OCI-LY1 (cell line): ENCODE measurements at regions not wholly inside any gene's neighbourhood (a gene's known extent, or its start where the extent isn't known, plus 50 kb on each side); places are given as distances from the start of the nearest gene placed in this dataset.

ENCODE experiments used
- H2AFZ ChIP-seq: fragments of 200-600 bp; sonication (generic), shearing (Covaris generic); 2 replicates; pipeline ENCODE4 v1.6.0; 2014; ENCODE audit warnings: antibody characterized with exemption, mild to moderate bottlenecking, low read length
- H3F3A ChIP-seq: fragments of 200-600 bp; sonication (generic), shearing (Covaris generic); 2 replicates; pipeline ENCODE4 v1.6.0; 2014; ENCODE audit warnings: mild to moderate bottlenecking, antibody characterized with exemption, low read length, moderate library complexity; ENCODE audit not compliant: insufficient read depth
- H3K27ac ChIP-seq: fragments of 200-600 bp; sonication (generic); 2 replicates; pipeline ENCODE4 v1.5.1; 2014; ENCODE audit warnings: low read length, mixed run types, mild to moderate bottlenecking, low read depth; ENCODE audit not compliant: poor library complexity, severe bottlenecking
- H3K27me3 ChIP-seq: fragments of 200-600 bp; sonication (generic); 2 replicates; pipeline ENCODE4 v1.6.0; 2014; ENCODE audit warnings: antibody characterized with exemption, mild to moderate bottlenecking, low read length, moderate library complexity; ENCODE audit not compliant: insufficient read depth
- H3K36me3 ChIP-seq: fragments of 200-600 bp; sonication (generic); 2 replicates; pipeline ENCODE4 v1.6.1; 2014; ENCODE audit warnings: mild to moderate bottlenecking, antibody characterized with exemption, low read length, moderate library complexity, mixed read lengths; ENCODE audit not compliant: insufficient read depth
- H3K4me1 ChIP-seq: fragments of 200-600 bp; sonication (generic); 2 replicates; pipeline ENCODE4 v1.5.1; 2014; ENCODE audit warnings: mild to moderate bottlenecking, low read length, moderate library complexity; ENCODE audit not compliant: insufficient read depth, severe bottlenecking
- H3K4me2 ChIP-seq: fragments of 200-600 bp; sonication (generic), shearing (Covaris generic); 2 replicates; pipeline ENCODE4 v1.6.1; 2014; ENCODE audit warnings: low read length
- H3K4me3 ChIP-seq: fragments of 200-600 bp; sonication (generic); 2 replicates; pipeline ENCODE4 v1.5.1; 2014; ENCODE audit warnings: low read length, low read depth, mild to moderate bottlenecking, mixed read lengths; ENCODE audit not compliant: poor library complexity, severe bottlenecking
- H3K79me2 ChIP-seq: fragments of 200-600 bp; shearing (Covaris generic); 2 replicates; pipeline ENCODE4 v1.6.1; 2016; ENCODE audit warnings: mixed run types, low read length, mixed read lengths; ENCODE audit not compliant: insufficient read depth
- H3K9ac ChIP-seq: fragments of 200-600 bp; sonication (generic), shearing (Covaris generic); 2 replicates; pipeline ENCODE4 v1.6.1; 2014; ENCODE audit warnings: mild to moderate bottlenecking, low read length, mixed read lengths
- H3K9me2 ChIP-seq: fragments of 200-600 bp; sonication (generic), shearing (Covaris generic); 2 replicates; pipeline ENCODE4 v1.6.1; 2014; ENCODE audit warnings: low read depth, mild to moderate bottlenecking, low read length, mixed read lengths
- H3K9me3 ChIP-seq: fragments of 200-600 bp; shearing (Covaris generic); 2 replicates; pipeline ENCODE4 v1.6.1; 2014; ENCODE audit warnings: low read length, mixed read lengths
- H4K20me1 ChIP-seq: fragments of 200-600 bp; sonication (generic), shearing (Covaris generic); 2 replicates; pipeline ENCODE4 v1.6.0; 2016; ENCODE audit warnings: mild to moderate bottlenecking, low read length; ENCODE audit not compliant: insufficient read depth
- CTCF ChIP-seq: fragments of 200-600 bp; sonication (generic), shearing (Covaris generic); IDR thresholded peaks from 2 replicates; pipeline ENCODE4 v1.5.1; 2017; ENCODE audit warnings: mild to moderate bottlenecking, antibody characterized with exemption, low read length, moderate library complexity, mixed read lengths
- EZH2 ChIP-seq: fragments of 200-600 bp; sonication (generic), shearing (Covaris generic); IDR thresholded peaks from 2 replicates; pipeline ENCODE4 v1.8.0; 2017; ENCODE audit warnings: borderline replicate concordance, mixed run types, mild to moderate bottlenecking, antibody characterized with exemption, low read length, moderate library complexity, mixed read lengths

GRCh38 chr6:157763129-157763903, 59.7 kb upstream of the SNX9 start:
- peak overlapping the region; percentile 65 for H3K4me2 ChIP-seq
- peaks cover 16% of the 10 kb centered on the region for H3K27me3 ChIP-seq
- H3F3A ChIP-seq, result peaks cover 4% of the 10 kb centered on the region; the same call in 1 of the 2 replicates
- no peak overlapping the region for H2AFZ ChIP-seq
- no peaks in the 10 kb centered on the region for H3K79me2 ChIP-seq
- no peak overlapping the region for H3K9ac ChIP-seq
- peak overlapping the region; percentile 40 for H3K27ac ChIP-seq
- peaks cover 38% of the 10 kb centered on the region for H3K4me1 ChIP-seq
- H3K9me2 ChIP-seq, result no peaks in the 10 kb centered on the region
- TF ChIP-seq CTCF, result no peak
- TF ChIP-seq EZH2, result no peak
- no peaks in the 10 kb centered on the region for H3K36me3 ChIP-seq
- no peaks in the 10 kb centered on the region for H3K9me3 ChIP-seq
- H4K20me1 ChIP-seq, result no peaks in the 10 kb centered on the region
- no peak overlapping the region for H3K4me3 ChIP-seq

GRCh38 chr6:157763904-157764177, 59.2 kb upstream of the SNX9 start:
- Histone ChIP-seq H3K27ac (peak overlapping the region; percentile 40), H3K9ac (no peak overlapping the region), H3K9me2 (no peaks in the 10 kb centered on the region), H3F3A (peaks cover 4% of the 10 kb centered on the region; the same call in 1 of the 2 replicates), H3K9me3 (no peaks in the 10 kb centered on the region), H3K4me2 (peak overlapping the region; percentile 65), H2AFZ (no peak overlapping the region), H3K4me1 (peaks cover 44% of the 10 kb centered on the region), H3K36me3 (no peaks in the 10 kb centered on the region), H4K20me1 (no peaks in the 10 kb centered on the region), H3K4me3 (no peak overlapping the region), H3K79me2 (no peaks in the 10 kb centered on the region), H3K27me3 (peaks cover 16% of the 10 kb centered on the region)
- TF ChIP-seq EZH2 (no peak), CTCF (no peak)

- Histone ChIP-seq H3K4me2 (peak overlapping the region; percentile 65), H3K9me3 (no peaks in the 10 kb centered on the region), H3K9ac (no peak overlapping the region), H3K4me3 (peak overlapping the region; percentile 23), H3K79me2 (no peaks in the 10 kb centered on the region), H4K20me1 (no peaks in the 10 kb centered on the region), H3K4me1 (peaks cover 49% of the 10 kb centered on the region), H3K27ac (peak overlapping the region; percentile 40), H3K36me3 (no peaks in the 10 kb centered on the region), H2AFZ (no peak overlapping the region), H3F3A (peaks cover 4% of the 10 kb centered on the region; the same call in 1 of the 2 replicates), H3K9me2 (no peaks in the 10 kb centered on the region), H3K27me3 (peaks cover 16% of the 10 kb centered on the region)
- TF ChIP-seq EZH2 (no peak), CTCF (no peak)
These were observed 58.6 kb upstream of the SNX9 start for GRCh38 chr6:157764178-157765068.
